ENCODE measurements at regions not wholly inside any gene's neighbourhood (a gene's known extent, or its start where the extent isn't known, plus 50 kb on each side); places are given as distances from the start of the nearest gene placed in this dataset.

- intact Hi-C loops (cut with DNase I), result no loop called here
These were observed 1304.5 kb downstream of the AACS start for GRCh38 chr12:126369487-126370463.

GRCh38 chr12:126383506-126383905 is 1318.3 kb downstream of the AACS start:
- Histone ChIP-seq H3K9me3 (replicated peaks in 1 of 3) (no peaks in the 10 kb centered on the region), H3K4me1 (replicated peaks in 1 of 2) (no peaks in the 10 kb centered on the region), H3K27me3 (no peaks in the 10 kb centered on the region), H3K4me3 (no peak overlapping the region), H3K36me3 (replicated peaks in 1 of 2) (no peaks in the 10 kb centered on the region), H3K27ac (no peak overlapping the region)
- TF ChIP-seq CTCF (IDR thresholded peaks at IDR 0.05) (no peak), POLR2A (IDR thresholded peaks at IDR 0.05) (no peak)
- intact Hi-C loops (cut with DNase I), result no loop called here
- DNase-seq, result no peak
- WGBS, 4 donors, result 64 to 83% (median 69%) methylated on average over 3 of the region's 3 CpGs

More at GRCh38 chr12:126369487-126370463, 1304.5 kb downstream of the AACS start:
- Histone ChIP-seq H3K27ac (no peak overlapping the region), H3K27me3 (no peaks in the 10 kb centered on the region), H3K4me1 (replicated peaks in 1 of 2) (no peaks in the 10 kb centered on the region), H3K9me3 (replicated peaks in 1 of 3) (no peaks in the 10 kb centered on the region), H3K4me3 (no peak overlapping the region), H3K36me3 (replicated peaks in 1 of 2) (no peaks in the 10 kb centered on the region)
- no peak for TF ChIP-seq POLR2A (IDR thresholded peaks at IDR 0.05)
- TF ChIP-seq CTCF (IDR thresholded peaks at IDR 0.05), result no peak
- 44 to 54% (median 49%) methylated on average over 3 of the region's 3 CpGs for WGBS, 4 donors
- no peak for DNase-seq

GRCh38 chr12:126384026-126384564 is 1318.9 kb downstream of the AACS start:
- intact Hi-C loops (cut with DNase I), result no loop called here

More at GRCh38 chr12:126384026-126384564, 1318.9 kb downstream of the AACS start:
- no peak for DNase-seq
- Histone ChIP-seq H3K27ac (no peak overlapping the region), H3K4me1 (replicated peaks in 1 of 2) (no peaks in the 10 kb centered on the region), H3K27me3 (no peaks in the 10 kb centered on the region), H3K4me3 (no peak overlapping the region), H3K36me3 (replicated peaks in 1 of 2) (no peaks in the 10 kb centered on the region), H3K9me3 (replicated peaks in 1 of 3) (no peaks in the 10 kb centered on the region)
- WGBS, 4 donors, result 34 to 52% (median 46%) methylated on average over 2 of the region's 2 CpGs
- TF ChIP-seq POLR2A (IDR thresholded peaks at IDR 0.05) (no peak), CTCF (IDR thresholded peaks at IDR 0.05) (no peak)

Measured in adrenal gland (tissue), 9 donors.